Large intestine (tissue), 3 donors: ENCODE measurements at regions not wholly inside any gene's neighbourhood (a gene's known extent, or its start where the extent isn't known, plus 50 kb on each side); places are given as distances from the start of the nearest gene placed in this dataset.

Source experiments
- DNase-seq, 2 donors: peaks; one replicate each; pipeline versions ENCODE4 v3.0.0 to v3.0.0-alpha.2; 2013
- H3K27ac ChIP-seq: one replicate; pipeline ENCODE4 v1.5.1; 2013; ENCODE audit warnings: low read length
- H3K27me3 ChIP-seq: 2 replicates; pipeline ENCODE4 v1.6.1; 2013; ENCODE audit warnings: low read length; ENCODE audit not compliant: control insufficient read depth, insufficient read depth
- H3K36me3 ChIP-seq: 2 replicates; pipeline ENCODE4 v1.6.1; 2013; ENCODE audit warnings: low read length; ENCODE audit not compliant: control insufficient read depth, insufficient read depth
- H3K4me1 ChIP-seq: one replicate; pipeline ENCODE4 v1.6.1; 2013; ENCODE audit warnings: low read length; ENCODE audit not compliant: control insufficient read depth, insufficient read depth
- H3K4me3 ChIP-seq: one replicate; pipeline ENCODE4 v1.5.1; 2013; ENCODE audit warnings: low read length
- H3K9me3 ChIP-seq: one replicate; pipeline ENCODE4 v1.6.1; 2013; ENCODE audit warnings: mild to moderate bottlenecking, low read depth, low read length, moderate library complexity; ENCODE audit not compliant: control insufficient read depth
- WGBS: methylation state at CpG from one replicate; pipeline ENCODE4 v1.1.5; 2013; ENCODE audit warnings: low lambda C conversion rate; ENCODE audit not compliant: insufficient coverage; 5-methylcytosine and 5-hydroxymethylcytosine counted together

DNA sequence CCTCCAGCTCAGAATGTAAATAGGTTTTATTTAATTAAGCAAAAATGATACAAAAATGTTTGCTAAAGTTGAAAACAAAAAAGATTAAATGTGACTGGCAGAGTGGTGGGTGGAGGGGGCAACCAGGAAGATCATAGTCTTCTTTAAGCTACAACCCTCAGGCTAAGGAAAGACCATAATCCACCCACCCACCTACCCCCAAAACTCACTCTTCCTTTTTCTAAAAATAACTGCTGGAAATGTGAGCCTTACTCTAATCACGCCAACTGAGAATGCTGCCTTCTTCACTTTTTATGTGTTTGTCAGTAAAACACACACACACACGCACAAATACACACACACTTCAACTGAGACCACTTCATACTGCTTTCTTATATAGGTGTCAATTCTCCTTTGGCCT is 230.0 kb upstream of the EGLN3 start:
- no peak overlapping the region for H3K27ac ChIP-seq
- H3K4me1 ChIP-seq = no peaks in the 10 kb centered on the region
- no peak for DNase-seq
- H3K9me3 ChIP-seq = no peaks in the 10 kb centered on the region
- no CpG with 5 or more reads among the region's 2 CpGs for WGBS
- no peaks in the 10 kb centered on the region for H3K27me3 ChIP-seq
- H3K4me3 ChIP-seq = no peak overlapping the region
- no peaks in the 10 kb centered on the region for H3K36me3 ChIP-seq

DNA sequence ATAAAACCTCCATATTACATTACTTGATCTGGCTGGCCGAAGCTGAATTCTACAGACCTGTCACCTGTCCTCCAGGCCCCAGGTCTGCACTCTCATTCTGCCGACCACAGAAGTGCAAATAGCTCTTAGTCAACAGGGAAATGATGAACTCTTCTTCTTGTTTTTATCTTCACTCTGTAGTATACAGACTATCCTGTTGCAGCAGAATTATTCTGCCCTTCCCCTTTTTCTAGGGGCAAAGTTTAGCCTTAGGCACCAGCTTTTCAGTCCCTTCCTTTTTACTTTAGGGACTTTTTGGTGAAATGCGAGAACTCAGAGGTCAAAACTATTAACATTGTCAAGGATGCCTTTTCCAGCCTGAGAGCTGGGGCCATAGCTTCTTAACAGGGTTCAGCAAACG is 229.6 kb upstream of the EGLN3 start:
- Histone ChIP-seq H3K36me3 (no peaks in the 10 kb centered on the region), H3K27me3 (no peaks in the 10 kb centered on the region), H3K9me3 (no peaks in the 10 kb centered on the region), H3K4me3 (no peak overlapping the region), H3K4me1 (no peaks in the 10 kb centered on the region), H3K27ac (no peak overlapping the region)
- no peak for DNase-seq
- no CpG with 5 or more reads among the region's 4 CpGs for WGBS

DNA sequence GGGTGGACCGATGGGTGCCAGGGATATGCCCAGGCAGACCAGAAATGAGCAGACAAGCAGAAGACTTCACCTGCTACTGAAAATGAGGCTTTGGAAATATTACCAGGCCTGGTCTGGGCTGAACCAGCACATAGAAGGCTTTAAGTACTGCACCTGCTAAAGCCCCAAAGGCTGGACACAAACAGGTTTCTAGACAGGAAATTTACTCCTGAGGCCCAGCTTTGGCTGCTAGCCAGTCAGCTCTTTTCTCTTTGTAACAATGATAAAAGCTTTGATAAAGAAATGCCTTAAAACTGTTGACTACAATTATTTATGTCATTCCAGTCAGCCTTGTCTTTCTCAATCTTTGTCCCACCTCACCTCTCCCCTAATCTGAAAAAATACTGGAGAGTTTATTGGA is 228.9 kb upstream of the EGLN3 start:
- no peak for DNase-seq
- Histone ChIP-seq H3K36me3 (no peaks in the 10 kb centered on the region), H3K27me3 (no peaks in the 10 kb centered on the region), H3K4me1 (no peaks in the 10 kb centered on the region), H3K4me3 (no peak overlapping the region), H3K9me3 (no peaks in the 10 kb centered on the region), H3K27ac (no peak overlapping the region)
- no CpG with 5 or more reads among the region's 1 CpG for WGBS

DNA sequence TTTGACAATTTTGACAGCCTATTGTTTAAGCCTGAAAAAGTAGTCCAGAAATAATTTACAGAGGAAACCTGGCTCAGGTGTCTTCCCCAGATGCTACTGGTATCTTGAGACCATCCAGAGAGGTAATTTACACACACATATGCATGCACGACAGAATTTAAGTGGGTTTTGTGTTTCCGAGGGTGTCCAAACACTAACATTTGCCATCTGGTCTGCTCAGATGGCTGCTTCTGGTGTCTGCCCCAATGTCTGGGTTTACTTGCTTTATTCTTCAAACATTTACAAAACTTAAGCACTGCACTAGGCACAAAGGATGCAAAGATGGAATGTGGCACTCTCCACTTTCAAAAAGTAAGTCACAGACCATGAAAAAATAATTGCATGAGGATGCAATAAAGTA is 226.6 kb upstream of the EGLN3 start:
- no peaks in the 10 kb centered on the region for H3K36me3 ChIP-seq
- H3K27ac ChIP-seq = no peak overlapping the region
- H3K4me3 ChIP-seq = no peak overlapping the region
- no peaks in the 10 kb centered on the region for H3K4me1 ChIP-seq
- no CpG with 5 or more reads among the region's 2 CpGs for WGBS
- H3K9me3 ChIP-seq = no peaks in the 10 kb centered on the region
- DNase-seq = no peak
- no peaks in the 10 kb centered on the region for H3K27me3 ChIP-seq

DNA sequence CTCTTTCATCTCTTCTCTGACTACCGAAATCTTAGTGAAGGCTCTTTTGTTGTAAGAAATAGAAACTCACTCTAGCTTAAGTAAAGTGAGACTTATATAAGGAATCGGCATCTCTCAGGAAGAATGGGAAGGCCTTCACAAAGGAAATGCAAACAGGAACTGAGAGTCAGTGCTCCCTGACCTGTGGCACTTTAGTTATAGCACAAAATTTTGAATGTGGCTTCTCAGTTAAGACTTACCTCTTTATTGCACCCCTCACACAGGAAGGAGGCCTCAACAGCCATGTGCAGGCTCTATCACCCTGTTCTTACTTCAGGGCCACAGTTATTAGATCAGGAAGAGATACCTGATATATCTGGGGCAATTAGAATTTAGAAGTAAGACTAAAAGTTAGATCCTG is 224.7 kb upstream of the EGLN3 start:
- no CpG with 5 or more reads among the region's 2 CpGs for WGBS
- Histone ChIP-seq H3K27me3 (no peaks in the 10 kb centered on the region), H3K36me3 (no peaks in the 10 kb centered on the region), H3K4me3 (no peak overlapping the region), H3K4me1 (peaks cover 2% of the 10 kb centered on the region), H3K27ac (no peak overlapping the region), H3K9me3 (no peaks in the 10 kb centered on the region)
- DNase-seq = no peak

DNA sequence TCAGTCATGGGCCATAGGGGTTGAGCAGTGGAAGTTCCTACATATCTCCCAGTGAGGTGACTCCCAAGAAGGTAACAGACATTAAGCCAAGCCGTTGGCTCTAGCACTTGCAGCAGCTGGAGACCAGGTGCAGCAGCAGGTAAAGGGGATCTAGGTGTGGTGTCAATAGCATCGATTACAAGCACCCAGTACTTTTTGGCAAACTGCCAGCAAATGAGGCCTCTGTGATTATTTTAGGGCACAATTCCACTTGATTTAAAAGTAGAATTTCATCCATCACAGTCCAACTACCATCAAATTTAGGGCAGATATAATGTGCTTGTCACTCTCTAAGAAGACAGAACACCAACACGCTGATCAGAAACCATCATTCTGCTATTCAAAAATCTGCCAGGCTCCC is 224.1 kb upstream of the EGLN3 start:
- DNase-seq = no peak
- no CpG with 5 or more reads among the region's 3 CpGs for WGBS
- peaks cover 2% of the 10 kb centered on the region for H3K4me1 ChIP-seq
- no peaks in the 10 kb centered on the region for H3K9me3 ChIP-seq
- no peaks in the 10 kb centered on the region for H3K27me3 ChIP-seq
- H3K27ac ChIP-seq = no peak overlapping the region
- no peak overlapping the region for H3K4me3 ChIP-seq
- no peaks in the 10 kb centered on the region for H3K36me3 ChIP-seq

DNA sequence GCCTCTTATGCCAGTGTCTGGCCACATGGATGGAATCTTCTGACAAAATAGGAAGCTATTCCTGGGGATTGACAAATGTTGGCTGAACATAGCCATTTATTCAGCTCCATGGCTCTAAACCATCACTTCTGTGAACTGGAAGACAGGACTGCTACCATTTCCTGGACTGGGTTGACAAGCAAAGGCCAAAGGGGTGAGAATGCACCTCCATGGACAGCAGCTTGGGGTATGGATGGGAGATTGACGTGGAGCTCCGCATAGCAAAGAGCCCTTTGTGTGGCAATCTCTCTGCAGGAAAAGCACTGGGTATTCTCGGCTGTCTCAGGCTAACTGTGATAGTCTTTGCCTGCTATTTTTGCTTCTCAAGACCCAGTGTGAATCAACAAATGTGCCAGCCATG is 223.0 kb upstream of the EGLN3 start:
- no CpG with 5 or more reads among the region's 3 CpGs for WGBS
- no peaks in the 10 kb centered on the region for H3K27me3 ChIP-seq
- DNase-seq = no peak
- no peaks in the 10 kb centered on the region for H3K36me3 ChIP-seq
- peaks cover 2% of the 10 kb centered on the region for H3K4me1 ChIP-seq
- no peaks in the 10 kb centered on the region for H3K9me3 ChIP-seq
- H3K27ac ChIP-seq = no peak overlapping the region
- no peak overlapping the region for H3K4me3 ChIP-seq

DNA sequence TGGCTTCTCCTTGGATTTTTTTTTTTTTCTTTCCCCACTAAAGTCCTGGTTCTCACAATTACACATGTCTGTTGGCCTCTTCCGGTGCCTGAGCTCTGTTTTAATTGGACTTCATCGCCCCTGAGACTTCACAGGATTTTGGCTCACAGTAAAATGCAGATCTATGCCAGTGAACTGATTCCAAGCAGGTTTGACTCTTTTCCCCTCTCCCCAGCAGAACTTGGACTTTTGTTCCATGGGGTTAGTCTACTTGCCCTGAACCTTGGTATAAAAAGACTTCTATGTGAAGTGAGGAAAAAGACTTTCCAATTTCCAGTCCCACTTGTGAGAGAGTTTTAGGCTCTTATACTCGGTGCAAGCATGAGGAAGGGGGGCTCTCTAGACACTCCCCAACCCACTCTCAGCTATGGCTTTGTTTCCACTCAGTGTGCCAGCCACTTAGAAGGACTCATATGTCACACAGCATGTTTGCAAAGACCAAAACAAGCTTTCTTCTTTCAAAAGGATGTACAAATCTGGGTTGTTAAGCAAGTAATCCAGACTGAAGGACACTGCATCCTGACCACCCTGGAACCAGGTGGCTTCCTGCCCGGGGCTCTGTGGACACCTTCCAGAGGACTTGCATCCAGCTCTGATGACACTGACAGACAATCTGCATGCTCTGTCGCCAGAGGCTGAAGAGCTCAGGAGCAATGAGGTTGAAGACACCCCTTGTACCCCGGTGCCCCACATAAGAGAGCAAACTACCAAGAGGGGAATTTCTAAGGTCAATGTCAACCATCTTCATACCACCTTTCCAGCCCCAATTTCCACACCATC is 221.9 kb upstream of the EGLN3 start:
- peaks cover 2% of the 10 kb centered on the region for H3K4me1 ChIP-seq
- no peaks in the 10 kb centered on the region for H3K27me3 ChIP-seq
- no peak overlapping the region for H3K4me3 ChIP-seq
- WGBS = 80% methylated on average over 1 of the region's 6 CpGs
- no peaks in the 10 kb centered on the region for H3K9me3 ChIP-seq
- no peaks in the 10 kb centered on the region for H3K36me3 ChIP-seq
- H3K27ac ChIP-seq = no peak overlapping the region
- no peak for DNase-seq

DNA sequence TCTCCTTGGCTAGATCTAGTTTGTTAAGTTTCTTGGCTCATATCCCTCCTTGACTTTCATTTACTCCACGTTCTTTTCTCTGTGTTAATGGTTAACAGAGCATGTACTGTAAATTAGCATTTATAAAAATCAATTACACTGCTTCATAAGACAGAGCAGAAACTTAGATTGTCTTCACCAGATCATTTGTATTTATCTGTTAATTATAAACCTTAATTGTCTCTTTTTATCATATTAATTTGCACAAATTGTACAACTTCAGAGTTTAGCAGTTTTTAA is 221.2 kb upstream of the EGLN3 start:
- no peak for DNase-seq
- H3K36me3 ChIP-seq = no peaks in the 10 kb centered on the region
- no peak overlapping the region for H3K4me3 ChIP-seq
- H3K4me1 ChIP-seq = peaks cover 2% of the 10 kb centered on the region
- no peaks in the 10 kb centered on the region for H3K27me3 ChIP-seq
- H3K27ac ChIP-seq = no peak overlapping the region
- H3K9me3 ChIP-seq = no peaks in the 10 kb centered on the region
- whole genome bisulfite sequencing = 0% methylated on average over 1 of the region's 1 CpG

DNA sequence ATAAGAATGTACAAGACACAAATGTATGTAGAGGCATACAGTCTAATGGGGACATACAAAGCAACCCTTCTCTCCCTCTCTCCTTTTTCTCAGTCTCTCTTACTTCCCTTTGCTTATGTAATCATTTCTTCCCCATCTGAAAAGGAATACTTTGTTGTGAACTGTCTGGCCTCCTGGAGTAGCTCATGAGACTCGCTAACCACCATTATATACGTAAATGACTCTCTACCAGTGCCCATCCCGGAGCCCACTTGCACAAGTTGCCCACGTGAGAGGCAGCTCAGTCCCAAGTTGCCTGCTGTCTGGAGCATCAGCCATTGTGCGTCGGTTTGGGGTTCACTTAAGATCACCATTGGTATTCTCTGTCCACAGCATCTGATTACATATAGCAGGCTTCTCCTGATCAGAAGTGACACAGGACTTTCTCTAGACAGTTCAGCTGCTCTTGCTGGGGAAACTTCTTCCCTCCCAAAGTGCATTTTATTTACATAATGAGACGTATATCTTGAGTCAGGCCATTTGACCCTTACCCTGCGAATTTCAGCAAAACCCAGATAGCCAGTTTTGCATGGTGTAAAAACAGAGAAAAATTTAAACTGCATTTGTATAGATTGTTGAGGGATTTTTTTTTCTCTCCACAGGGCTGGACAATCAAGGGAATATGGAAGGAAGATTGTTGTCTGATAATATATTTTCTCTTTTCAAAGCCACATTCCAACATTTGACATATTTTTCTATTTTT is 220.7 kb upstream of the EGLN3 start:
- H3K27me3 ChIP-seq = no peaks in the 10 kb centered on the region
- H3K4me1 ChIP-seq = peaks cover 2% of the 10 kb centered on the region
- no peaks in the 10 kb centered on the region for H3K36me3 ChIP-seq
- H3K4me3 ChIP-seq = no peak overlapping the region
- H3K27ac ChIP-seq = no peak overlapping the region
- WGBS = no CpG with 5 or more reads among the region's 8 CpGs
- no peaks in the 10 kb centered on the region for H3K9me3 ChIP-seq
- DNase-seq = no peak

DNA sequence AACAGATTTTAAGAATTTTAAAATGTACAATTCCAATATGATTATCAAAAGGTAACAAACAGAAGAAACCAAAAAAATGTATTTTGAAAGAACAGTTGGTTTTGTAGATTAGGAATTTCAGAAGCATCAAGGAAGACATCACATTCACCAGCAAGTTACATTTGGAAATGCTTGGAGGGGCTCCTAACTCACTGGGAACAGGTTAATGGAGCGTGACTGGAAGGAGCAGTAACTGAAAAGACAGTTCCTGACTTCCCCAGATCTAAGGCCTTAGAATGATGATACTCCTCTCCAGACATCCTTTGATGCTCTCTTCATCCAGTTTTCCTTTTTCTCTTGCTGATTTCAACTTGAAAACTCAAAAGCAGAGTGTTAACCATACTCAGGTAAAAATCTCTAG is 220.0 kb upstream of the EGLN3 start:
- Histone ChIP-seq H3K4me1 (peaks cover 2% of the 10 kb centered on the region), H3K4me3 (no peak overlapping the region), H3K36me3 (no peaks in the 10 kb centered on the region), H3K27me3 (peaks cover 4% of the 10 kb centered on the region), H3K9me3 (no peaks in the 10 kb centered on the region), H3K27ac (no peak overlapping the region)
- WGBS = no CpG with 5 or more reads among the region's 1 CpG
- DNase-seq = no peak
